ENCODE measurements at regions not wholly inside any gene's neighbourhood (a gene's known extent, or its start where the extent isn't known, plus 50 kb on each side); places are given as distances from the start of the nearest gene placed in this dataset.

DNA sequence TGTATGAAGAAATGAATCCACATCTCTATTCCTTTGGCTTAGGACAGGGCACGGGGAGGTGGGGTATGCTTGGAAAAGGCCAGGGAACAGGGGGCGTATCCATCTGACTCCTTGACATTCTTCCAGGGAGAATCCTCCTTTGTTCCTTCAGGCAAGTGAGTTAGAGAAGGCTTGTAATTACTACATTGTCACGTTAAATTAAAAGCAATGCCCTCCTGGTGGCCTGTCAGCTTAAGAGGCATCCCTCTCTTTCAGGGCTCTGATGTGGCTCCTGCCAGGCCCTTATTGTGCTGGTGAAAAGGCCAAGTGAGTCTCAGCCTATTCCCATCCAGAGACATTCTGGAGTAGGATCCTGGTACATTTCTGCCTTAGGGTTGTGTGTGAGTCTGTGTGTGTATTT is 128.3 kb downstream of the FOXA2 start:
- no peak for DNase-seq (ENCODE audit: extremely low read depth, insufficient read length)
- Histone ChIP-seq H3K36me3 (ENCODE audit: control insufficient read depth, insufficient read depth, low read length) (no peaks in the 10 kb centered on the region), H3K4me3 (replicated peaks; ENCODE audit: low read depth, low read length) (no peak overlapping the region), H3K27me3 (replicated peaks; ENCODE audit: control insufficient read depth, insufficient read depth, low read length) (0 out of 2 replicates have a peak, but pooled peaks cover 1% of the 10 kb centered on the region)
- TF ChIP-seq, protein P1, sequence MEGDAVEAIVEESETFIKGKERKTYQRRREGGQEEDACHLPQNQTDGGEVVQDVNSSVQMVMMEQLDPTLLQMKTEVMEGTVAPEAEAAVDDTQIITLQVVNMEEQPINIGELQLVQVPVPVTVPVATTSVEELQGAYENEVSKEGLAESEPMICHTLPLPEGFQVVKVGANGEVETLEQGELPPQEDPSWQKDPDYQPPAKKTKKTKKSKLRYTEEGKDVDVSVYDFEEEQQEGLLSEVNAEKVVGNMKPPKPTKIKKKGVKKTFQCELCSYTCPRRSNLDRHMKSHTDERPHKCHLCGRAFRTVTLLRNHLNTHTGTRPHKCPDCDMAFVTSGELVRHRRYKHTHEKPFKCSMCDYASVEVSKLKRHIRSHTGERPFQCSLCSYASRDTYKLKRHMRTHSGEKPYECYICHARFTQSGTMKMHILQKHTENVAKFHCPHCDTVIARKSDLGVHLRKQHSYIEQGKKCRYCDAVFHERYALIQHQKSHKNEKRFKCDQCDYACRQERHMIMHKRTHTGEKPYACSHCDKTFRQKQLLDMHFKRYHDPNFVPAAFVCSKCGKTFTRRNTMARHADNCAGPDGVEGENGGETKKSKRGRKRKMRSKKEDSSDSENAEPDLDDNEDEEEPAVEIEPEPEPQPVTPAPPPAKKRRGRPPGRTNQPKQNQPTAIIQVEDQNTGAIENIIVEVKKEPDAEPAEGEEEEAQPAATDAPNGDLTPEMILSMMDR (IDR thresholded peaks at IDR 0.05; ENCODE audit: insufficient read depth, low read length, poor library complexity, severe bottlenecking): no peak

GRCh38 chr20:22455259-22455658 is 129.1 kb downstream of the FOXA2 start:
- Histone ChIP-seq H3K4me3 (replicated peaks; ENCODE audit: low read depth, low read length) (no peak overlapping the region), H3K36me3 (ENCODE audit: control insufficient read depth, insufficient read depth, low read length) (no peaks in the 10 kb centered on the region), H3K27me3 (replicated peaks; ENCODE audit: control insufficient read depth, insufficient read depth, low read length) (0 out of 2 replicates have a peak, but pooled peaks cover 1% of the 10 kb centered on the region)
- no peak for DNase-seq (ENCODE audit: extremely low read depth, insufficient read length)
- TF ChIP-seq, protein P1 (IDR thresholded peaks at IDR 0.05; ENCODE audit: insufficient read depth, low read length, poor library complexity, severe bottlenecking): no peak

DNA sequence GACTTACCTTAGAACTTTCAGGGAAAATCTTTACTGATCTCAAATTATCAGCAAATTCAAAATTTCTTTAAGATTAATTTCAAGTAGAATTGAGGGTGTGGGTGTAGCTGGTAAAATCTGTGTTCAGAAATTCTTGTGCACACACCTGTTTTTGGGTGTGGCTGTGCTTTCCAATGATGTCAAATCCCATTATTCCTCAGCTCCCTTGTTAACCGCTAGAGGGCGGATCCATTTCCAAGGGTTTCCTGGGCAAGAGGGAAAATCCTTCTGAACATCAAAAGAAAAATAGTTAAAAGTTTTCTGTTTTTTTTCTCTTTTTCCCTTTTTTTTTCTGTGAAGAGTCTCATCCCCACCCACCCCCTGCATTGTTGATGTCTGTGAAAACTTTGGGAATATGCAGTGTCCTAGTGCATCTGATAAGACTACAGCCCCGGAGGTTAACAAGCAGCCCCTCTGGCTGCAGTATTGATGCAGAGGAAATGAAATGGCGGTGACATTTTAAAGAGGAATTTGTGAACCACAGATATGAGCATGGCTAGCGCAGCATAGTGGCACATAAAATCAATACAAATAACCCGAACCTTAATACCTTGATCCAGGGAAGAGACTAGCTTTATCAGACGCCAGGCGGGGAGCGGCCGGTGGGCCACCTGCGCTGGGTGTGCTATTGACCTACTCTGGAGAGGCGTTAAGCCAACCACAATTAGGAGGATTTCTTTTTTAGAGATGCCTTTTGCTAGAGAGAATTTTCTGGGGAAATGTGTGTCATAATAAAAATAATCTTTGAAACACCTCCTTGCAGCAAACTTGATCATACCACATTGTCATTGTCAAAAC is 130.9 kb downstream of the FOXA2 start:
- TF ChIP-seq, protein P1 (IDR thresholded peaks at IDR 0.05; ENCODE audit: insufficient read depth, low read length, poor library complexity, severe bottlenecking): peak; percentile 24
- H3K4me3 ChIP-seq (replicated peaks; ENCODE audit: low read depth, low read length): no peak overlapping the region
- 0 out of 2 replicates have a peak, but pooled peaks cover 1% of the 10 kb centered on the region for H3K27me3 ChIP-seq (replicated peaks; ENCODE audit: control insufficient read depth, insufficient read depth, low read length)
- no peaks in the 10 kb centered on the region for H3K36me3 ChIP-seq (ENCODE audit: control insufficient read depth, insufficient read depth, low read length)
- DNase-seq (ENCODE audit: extremely low read depth, insufficient read length): no peak

DNA sequence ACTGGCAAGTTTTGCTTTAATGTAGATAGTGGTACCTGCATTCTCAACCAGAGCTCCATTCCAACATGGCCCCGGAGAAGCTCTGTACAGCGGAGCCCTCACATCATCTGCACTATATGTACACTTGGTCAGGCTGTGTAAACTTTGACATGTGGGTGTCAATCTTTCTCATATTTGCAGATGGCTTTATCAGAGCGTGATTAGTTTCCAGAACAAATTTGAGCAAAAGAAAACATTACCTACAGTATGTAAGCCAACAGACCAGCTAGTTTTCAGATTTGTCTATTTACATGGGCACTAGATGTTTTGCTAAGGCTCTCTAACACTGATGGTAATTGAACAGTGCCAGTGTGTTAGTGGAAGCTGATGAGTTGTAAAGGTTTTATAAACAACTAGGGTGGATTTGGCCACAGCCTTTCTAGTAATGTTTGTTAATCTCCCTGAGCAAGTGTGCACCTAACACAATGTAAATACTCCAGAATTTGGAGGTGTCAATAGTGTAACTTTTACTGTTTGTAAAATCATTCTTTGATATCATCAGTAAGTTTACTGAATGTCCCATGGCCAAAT is 131.8 kb downstream of the FOXA2 start:
- TF ChIP-seq, protein P1 (IDR thresholded peaks at IDR 0.05; ENCODE audit: insufficient read depth, low read length, poor library complexity, severe bottlenecking): no peak
- Histone ChIP-seq H3K36me3 (ENCODE audit: control insufficient read depth, insufficient read depth, low read length) (no peaks in the 10 kb centered on the region), H3K27me3 (replicated peaks; ENCODE audit: control insufficient read depth, insufficient read depth, low read length) (0 out of 2 replicates have a peak, but pooled peaks cover 1% of the 10 kb centered on the region), H3K4me3 (replicated peaks; ENCODE audit: low read depth, low read length) (no peak overlapping the region)
- no peak for DNase-seq (ENCODE audit: extremely low read depth, insufficient read length)

DNA sequence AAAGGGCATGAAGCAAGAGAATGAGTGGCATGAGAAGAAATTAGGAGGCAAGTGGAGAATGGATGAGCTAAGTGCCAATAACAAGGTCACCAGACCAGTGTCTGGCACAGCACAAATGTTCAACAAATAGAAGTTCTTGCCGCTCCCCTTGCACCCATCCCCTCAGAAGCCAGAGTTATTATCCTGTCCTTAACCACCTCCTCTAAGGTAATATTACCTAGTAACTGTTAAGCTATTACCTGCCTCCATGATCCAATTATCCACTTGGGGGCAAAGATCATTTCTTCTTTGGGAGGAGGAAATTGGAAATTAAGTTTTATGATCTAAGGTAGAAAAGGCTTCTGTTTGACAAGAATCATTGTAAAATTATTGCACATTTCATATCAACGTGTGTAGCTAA is 133.8 kb downstream of the FOXA2 start:
- TF ChIP-seq, protein P1 (IDR thresholded peaks at IDR 0.05; ENCODE audit: insufficient read depth, low read length, poor library complexity, severe bottlenecking): no peak
- no peak for DNase-seq (ENCODE audit: extremely low read depth, insufficient read length)
- no peak overlapping the region for H3K4me3 ChIP-seq (replicated peaks; ENCODE audit: low read depth, low read length)
- no peaks in the 10 kb centered on the region for H3K36me3 ChIP-seq (ENCODE audit: control insufficient read depth, insufficient read depth, low read length)
- no peaks in the 10 kb centered on the region for H3K27me3 ChIP-seq (replicated peaks; ENCODE audit: control insufficient read depth, insufficient read depth, low read length)

Measured in GM06990 (cell line).